Neural cell (in vitro differentiated cells): ENCODE measurements at regions not wholly inside any gene's neighbourhood (a gene's known extent, or its start where the extent isn't known, plus 50 kb on each side); places are given as distances from the start of the nearest gene placed in this dataset.

Source experiments
- H2AFZ ChIP-seq: fragments of 200-600, 300-800 bp; sonication (generic), shearing (Covaris generic); 2 replicates; pipeline ENCODE4 v1.6.0; 2014; ENCODE audit warnings: low read depth, mild to moderate bottlenecking, antibody characterized with exemption, low read length, moderate library complexity
- H3F3A ChIP-seq: fragments of 200-600 bp; shearing (Covaris generic); 2 replicates; pipeline ENCODE4 v1.6.1; 2016; ENCODE audit warnings: mild to moderate bottlenecking, moderate library complexity, mixed read lengths, antibody characterized with exemption, low read length; ENCODE audit not compliant: insufficient read depth, poor library complexity, severe bottlenecking
- H3K27ac ChIP-seq: fragments of 200-600, 300-800 bp; sonication (generic), shearing (Covaris generic); 2 replicates; pipeline ENCODE4 v1.5.1; 2014; ENCODE audit warnings: mild to moderate bottlenecking, low read length, moderate library complexity
- H3K27me3 ChIP-seq: fragments of 300-800, 200-600 bp; sonication (generic), shearing (Covaris generic); 2 replicates; pipeline ENCODE4 v1.6.0; 2014; ENCODE audit warnings: mild to moderate bottlenecking, low read depth, low read length, moderate library complexity; ENCODE audit not compliant: insufficient read depth
- H3K36me3 ChIP-seq: fragments of 300-800, 200-600 bp; sonication (generic), shearing (Covaris generic); 2 replicates; pipeline ENCODE4 v1.5.1; 2014; ENCODE audit warnings: mild to moderate bottlenecking, antibody characterized with exemption, low read length, moderate library complexity; ENCODE audit not compliant: insufficient read depth
- H3K4me2 ChIP-seq: fragments of 300-800, 200-600 bp; sonication (generic), shearing (Covaris generic); 2 replicates; pipeline ENCODE4 v1.6.0; 2014; ENCODE audit warnings: mild to moderate bottlenecking, low read length
- H3K4me3 ChIP-seq: fragments of 300-800, 200-600 bp; sonication (generic), shearing (Covaris generic); 2 replicates; pipeline ENCODE4 v1.5.1; 2014; ENCODE audit warnings: mild to moderate bottlenecking, low read length, moderate library complexity
- H3K79me2 ChIP-seq: fragments of 200-600 bp; shearing (Covaris generic); replicated peaks from 2 replicates; pipeline ENCODE4 v1.6.0; 2014; ENCODE audit warnings: mild to moderate bottlenecking, low read length, moderate library complexity; ENCODE audit not compliant: insufficient read depth
- H3K9ac ChIP-seq: fragments of 300-800, 200-600 bp; sonication (generic), shearing (Covaris generic); 2 replicates; pipeline ENCODE4 v1.6.1; 2016; ENCODE audit warnings: mild to moderate bottlenecking, low read length, mixed read lengths
- H3K9me2 ChIP-seq: fragments of 200-600 bp; shearing (Covaris generic); 2 replicates; pipeline ENCODE4 v1.6.1; 2016; ENCODE audit warnings: mild to moderate bottlenecking, low read length, mixed read lengths; ENCODE audit not compliant: insufficient read depth
- H3K9me3 ChIP-seq: fragments of 200-600, 300-800 bp; sonication (generic), shearing (Covaris generic); 2 replicates; pipeline ENCODE4 v1.6.1; 2016; ENCODE audit warnings: mild to moderate bottlenecking, mixed run types, low read length, moderate library complexity, mixed read lengths
- H4K20me1 ChIP-seq: fragments of 200-600 bp; shearing (Covaris generic); 2 replicates; pipeline ENCODE4 v1.6.1; 2016; ENCODE audit warnings: mild to moderate bottlenecking, mixed run types; ENCODE audit not compliant: insufficient read depth
- CTCF ChIP-seq: fragments of 450-650 bp; IDR thresholded peaks from 2 replicates; pipeline ENCODE4 v1.5.1; 2014; ENCODE audit warnings: antibody characterized with exemption, mild to moderate bottlenecking, moderate library complexity; ENCODE audit not compliant: poor library complexity, severe bottlenecking
- EP300 ChIP-seq: fragments of 450-650 bp; conservative IDR thresholded peaks from 2 replicates; pipeline ENCODE4 v1.6.1; 2014; ENCODE audit warnings: antibody characterized with exemption, mild to moderate bottlenecking, moderate library complexity; ENCODE audit not compliant: poor library complexity, severe bottlenecking
- EZH2 ChIP-seq: fragments of 200-600, 300-800 bp; shearing (Covaris generic), sonication (generic); IDR thresholded peaks from 2 replicates; pipeline ENCODE4 v1.6.1; 2014; ENCODE audit warnings: antibody characterized with exemption, low read length, borderline replicate concordance, mild to moderate bottlenecking; ENCODE audit not compliant: insufficient read depth, poor library complexity, severe bottlenecking
- MXI1 ChIP-seq: fragments of 450-650 bp; conservative IDR thresholded peaks from 2 replicates; pipeline ENCODE4 v1.6.1; 2014; ENCODE audit warnings: antibody characterized with exemption, mild to moderate bottlenecking; ENCODE audit not compliant: poor library complexity, severe bottlenecking
- POLR2AphosphoS5 ChIP-seq: IDR thresholded peaks from 2 replicates; pipeline ENCODE4 v1.6.1; 2012
- RAD21 ChIP-seq: fragments of 450-650 bp; conservative IDR thresholded peaks from 2 replicates; pipeline ENCODE4 v1.6.1; 2014; ENCODE audit warnings: antibody characterized with exemption, mild to moderate bottlenecking, moderate library complexity
- REST ChIP-seq: IDR thresholded peaks from 2 replicates; pipeline ENCODE4 v1.6.1; 2012; ENCODE audit warnings: borderline replicate concordance
- SMC3 ChIP-seq: fragments of 450-650 bp; conservative IDR thresholded peaks from 2 replicates; pipeline ENCODE4 v1.6.1; 2014; ENCODE audit warnings: antibody characterized with exemption, mild to moderate bottlenecking, moderate library complexity; ENCODE audit not compliant: poor library complexity
- TAF1 ChIP-seq: IDR thresholded peaks from 2 replicates; pipeline ENCODE4 v1.6.1; 2012; ENCODE audit warnings: low read depth

- TF ChIP-seq RAD21 (no peak), MXI1 (no peak), EZH2 (no peak), EP300 (no peak), POLR2AphosphoS5 (no peak), SMC3 (no peak), CTCF (no peak), TAF1 (no peak), REST (no peak)
- H3K9ac ChIP-seq: no peak overlapping the region
- no peak overlapping the region for H3K4me2 ChIP-seq
- no peak overlapping the region for H3K27ac ChIP-seq
- H4K20me1 ChIP-seq: no peaks in the 10 kb centered on the region
- no peaks in the 10 kb centered on the region for H3K9me3 ChIP-seq
- H3K9me2 ChIP-seq: no peaks in the 10 kb centered on the region
- no peaks in the 10 kb centered on the region for H3K36me3 ChIP-seq
- no peaks in the 10 kb centered on the region for H3K27me3 ChIP-seq
- no peaks in the 10 kb centered on the region for H3K79me2 ChIP-seq
- no peaks in the 10 kb centered on the region for H3F3A ChIP-seq
- no peak overlapping the region for H3K4me3 ChIP-seq
- H2AFZ ChIP-seq: no peak overlapping the region
Measured at GRCh38 chr13:99650410-99650809, 149.1 kb downstream of the TM9SF2 start.

GRCh38 chr13:99648927-99649326 lies 147.7 kb downstream of the TM9SF2 start:
- Histone ChIP-seq H2AFZ (no peak overlapping the region), H3K9ac (no peak overlapping the region), H3K4me3 (no peak overlapping the region), H3F3A (no peaks in the 10 kb centered on the region), H3K27me3 (no peaks in the 10 kb centered on the region), H3K4me2 (no peak overlapping the region), H3K9me2 (no peaks in the 10 kb centered on the region), H3K9me3 (no peaks in the 10 kb centered on the region), H3K27ac (no peak overlapping the region), H4K20me1 (no peaks in the 10 kb centered on the region), H3K36me3 (no peaks in the 10 kb centered on the region), H3K79me2 (no peaks in the 10 kb centered on the region)
- no peak for TF ChIP-seq EZH2
- no peak for TF ChIP-seq POLR2AphosphoS5
- TF ChIP-seq CTCF: no peak
- no peak for TF ChIP-seq MXI1
- TF ChIP-seq RAD21: no peak
